Caco-2 (cell line): ENCODE measurements at regions not wholly inside any gene's neighbourhood (a gene's known extent, or its start where the extent isn't known, plus 50 kb on each side); places are given as distances from the start of the nearest gene placed in this dataset.

Experiments used
- BruUV-seq: library from RNA; stranded (reverse); fragments of 400-500 nt; replicated peaks from 2 replicates; lab custom pipeline; 2021; lab: Mats Ljungman, UMichigan
- CTCF ChIA-PET: fragments of 300-600 bp; sonication (Branson Sonifier 250); formaldehyde crosslinking; loops from one replicate; lab custom pipeline; 2022; ENCODE audit warnings: antibody characterized with exemption; lab: Charles Lee
- POLR2A ChIA-PET: fragments of 300-600 bp; sonication (Branson Sonifier 250); formaldehyde crosslinking; loops from one replicate; lab custom pipeline; 2022; ENCODE audit warnings: antibody characterized with exemption; lab: Charles Lee
- DNase-seq, 2 experiments: peaks; one replicate each; pipeline versions ENCODE4 v3.0.0 to v3.0.0-alpha.2; 2020 to 2022
- H3K27me3 ChIP-seq: replicated peaks from 2 replicates; pipeline ENCODE4 v1.6.0; 2011; ENCODE audit warnings: low read length; ENCODE audit not compliant: control insufficient read depth, insufficient read depth
- H3K36me3 ChIP-seq: 2 replicates; pipeline ENCODE4 v1.5.1; 2011; ENCODE audit warnings: low read length; ENCODE audit not compliant: control insufficient read depth, insufficient read depth
- H3K4me1 ChIP-seq: fragments of 250-450 bp; sonication (Bioruptor Pico); 2 replicates; pipeline ENCODE4 v1.5.1; 2020; ENCODE audit warnings: mild to moderate bottlenecking
- H3K4me3 ChIP-seq: 2 replicates; pipeline ENCODE4 v1.5.1; 2011; ENCODE audit warnings: low read depth, mild to moderate bottlenecking, control low read depth, low read length
- H3K9me3 ChIP-seq: fragments of 250-450 bp; sonication (Bioruptor Pico); 2 replicates; pipeline ENCODE4 v1.5.1; 2020; ENCODE audit warnings: mild to moderate bottlenecking, moderate library complexity
- H3K27ac Mint-ChIP-seq: one replicate; pipeline ENCODE4 v1.8.0; 2022; ENCODE audit warnings: mixed read lengths; ENCODE audit not compliant: unreplicated experiment
- H3K27me3 Mint-ChIP-seq: one replicate; pipeline ENCODE4 v1.8.0; 2022; ENCODE audit warnings: mixed read lengths; ENCODE audit not compliant: insufficient read depth, unreplicated experiment
- H3K36me3 Mint-ChIP-seq: one replicate; pipeline ENCODE4 v1.8.0; 2022; ENCODE audit warnings: mild to moderate bottlenecking, mixed read lengths; ENCODE audit not compliant: insufficient read depth, unreplicated experiment
- H3K4me1 Mint-ChIP-seq: one replicate; pipeline ENCODE4 v1.8.0; 2022; ENCODE audit warnings: low read depth, mixed read lengths; ENCODE audit not compliant: unreplicated experiment
- H3K4me3 Mint-ChIP-seq: one replicate; pipeline ENCODE4 v1.8.0; 2022; ENCODE audit warnings: mild to moderate bottlenecking, moderate library complexity, mixed read lengths; ENCODE audit not compliant: unreplicated experiment
- H3K9me3 Mint-ChIP-seq: one replicate; pipeline ENCODE4 v1.8.0; 2022; ENCODE audit warnings: mixed read lengths; ENCODE audit not compliant: unreplicated experiment
- intact Hi-C: fragments of 100-400 bp; cut with micrococcal nuclease; formaldehyde crosslinking; loops from one replicate; pipeline ENCODE4 v1.10.0; 2022; ENCODE audit not compliant: unreplicated experiment
- TF ChIP-seq, protein P1 (sequence below), 2 experiments: fragments of 200-600 bp in 1 of 2; IDR thresholded peaks; 1 replicate in 1 of 2; 2 replicates in 1 of 2; pipeline versions ENCODE4 v1.5.1 to v1.8.0; 2011 to 2022; ENCODE audit warnings: antibody characterized with exemption in 1 of 2, control low read depth in 1 of 2, inconsistent platforms in 1 of 2, low read depth in 1 of 2, low read length in 1 of 2, mild to moderate bottlenecking in 1 of 2, moderate library complexity in 1 of 2; ENCODE audit not compliant: insufficient read depth in 1 of 2, severe bottlenecking in 1 of 2, unreplicated experiment in 1 of 2

DNA sequence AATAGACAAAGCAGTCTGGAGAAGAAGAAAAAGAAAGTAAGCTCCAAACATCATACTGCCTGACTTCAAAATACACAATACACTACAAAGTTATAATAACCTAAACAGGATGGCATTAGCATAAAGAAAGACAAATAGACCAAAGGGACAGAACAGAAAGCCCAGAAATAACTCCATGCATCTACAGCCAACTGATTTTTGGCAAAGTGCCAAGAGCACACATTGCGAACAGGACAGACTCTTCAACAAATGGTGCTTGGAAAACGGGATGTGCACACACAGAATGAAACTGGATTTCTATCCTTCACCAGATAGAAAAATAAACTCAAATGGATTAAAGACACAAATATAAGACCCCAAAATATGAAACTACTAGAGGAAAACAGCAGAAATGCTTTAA lies 66.6 kb upstream of the SPATA31E1 start:
- Mint-ChIP-seq H3K4me3 (no peak overlapping the region), H3K9me3 (no peaks in the 10 kb centered on the region), H3K27me3 (no peaks in the 10 kb centered on the region), H3K4me1 (no peaks in the 10 kb centered on the region), H3K27ac (no peak overlapping the region), H3K36me3 (no peaks in the 10 kb centered on the region)
- POLR2A ChIA-PET = no interaction called here
- TF ChIP-seq, protein P1, sequence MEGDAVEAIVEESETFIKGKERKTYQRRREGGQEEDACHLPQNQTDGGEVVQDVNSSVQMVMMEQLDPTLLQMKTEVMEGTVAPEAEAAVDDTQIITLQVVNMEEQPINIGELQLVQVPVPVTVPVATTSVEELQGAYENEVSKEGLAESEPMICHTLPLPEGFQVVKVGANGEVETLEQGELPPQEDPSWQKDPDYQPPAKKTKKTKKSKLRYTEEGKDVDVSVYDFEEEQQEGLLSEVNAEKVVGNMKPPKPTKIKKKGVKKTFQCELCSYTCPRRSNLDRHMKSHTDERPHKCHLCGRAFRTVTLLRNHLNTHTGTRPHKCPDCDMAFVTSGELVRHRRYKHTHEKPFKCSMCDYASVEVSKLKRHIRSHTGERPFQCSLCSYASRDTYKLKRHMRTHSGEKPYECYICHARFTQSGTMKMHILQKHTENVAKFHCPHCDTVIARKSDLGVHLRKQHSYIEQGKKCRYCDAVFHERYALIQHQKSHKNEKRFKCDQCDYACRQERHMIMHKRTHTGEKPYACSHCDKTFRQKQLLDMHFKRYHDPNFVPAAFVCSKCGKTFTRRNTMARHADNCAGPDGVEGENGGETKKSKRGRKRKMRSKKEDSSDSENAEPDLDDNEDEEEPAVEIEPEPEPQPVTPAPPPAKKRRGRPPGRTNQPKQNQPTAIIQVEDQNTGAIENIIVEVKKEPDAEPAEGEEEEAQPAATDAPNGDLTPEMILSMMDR (IDR thresholded peaks at IDR 0.05; ENCODE audit: insufficient read depth in 1 of 2, low read depth in 1 of 2, low read length in 1 of 2, severe bottlenecking in 1 of 2, unreplicated experiment in 1 of 2) = no peak
- H3K4me1 ChIP-seq = no peaks in the 10 kb centered on the region
- no peak overlapping the region for H3K4me3 ChIP-seq
- CTCF ChIA-PET = no interaction called here
- intact Hi-C loops = no loop called here
- no peak for DNase-seq
- no peaks in the 10 kb centered on the region for H3K36me3 ChIP-seq
- no peaks in the 10 kb centered on the region for H3K27me3 ChIP-seq
- BruUV-seq = no TSS peak
- no peaks in the 10 kb centered on the region for H3K9me3 ChIP-seq

DNA sequence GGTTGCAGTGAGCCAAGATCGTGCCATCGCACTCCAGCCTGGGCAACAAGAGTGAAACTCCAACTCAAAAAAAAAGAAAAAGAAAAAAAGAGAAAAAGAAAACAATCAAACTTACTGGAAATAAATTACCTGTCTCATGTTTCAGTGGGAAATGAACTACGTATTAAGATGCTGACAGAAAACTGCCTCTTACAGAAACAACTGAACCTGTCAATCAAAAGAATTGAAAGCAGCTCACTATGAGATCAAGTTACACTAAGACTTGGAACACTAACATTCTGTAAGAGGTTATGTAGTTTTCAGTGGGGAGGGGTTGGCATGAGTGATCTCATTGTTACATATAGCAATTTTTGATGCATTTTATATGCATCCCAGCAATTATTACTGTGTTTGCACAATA lies 64.4 kb upstream of the SPATA31E1 start:
- Mint-ChIP-seq H3K27me3 (no peaks in the 10 kb centered on the region), H3K27ac (no peak overlapping the region), H3K4me1 (no peaks in the 10 kb centered on the region), H3K36me3 (no peaks in the 10 kb centered on the region), H3K4me3 (no peak overlapping the region), H3K9me3 (no peaks in the 10 kb centered on the region)
- Histone ChIP-seq H3K4me1 (no peaks in the 10 kb centered on the region), H3K27me3 (no peaks in the 10 kb centered on the region), H3K4me3 (no peak overlapping the region), H3K36me3 (no peaks in the 10 kb centered on the region), H3K9me3 (no peaks in the 10 kb centered on the region)
- POLR2A ChIA-PET = no interaction called here
- BruUV-seq = no TSS peak
- no peak for DNase-seq
- CTCF ChIA-PET = no interaction called here
- intact Hi-C loops = no loop called here
- TF ChIP-seq, protein P1 (IDR thresholded peaks at IDR 0.05; ENCODE audit: insufficient read depth in 1 of 2, low read depth in 1 of 2, low read length in 1 of 2, severe bottlenecking in 1 of 2, unreplicated experiment in 1 of 2) = no peak

DNA sequence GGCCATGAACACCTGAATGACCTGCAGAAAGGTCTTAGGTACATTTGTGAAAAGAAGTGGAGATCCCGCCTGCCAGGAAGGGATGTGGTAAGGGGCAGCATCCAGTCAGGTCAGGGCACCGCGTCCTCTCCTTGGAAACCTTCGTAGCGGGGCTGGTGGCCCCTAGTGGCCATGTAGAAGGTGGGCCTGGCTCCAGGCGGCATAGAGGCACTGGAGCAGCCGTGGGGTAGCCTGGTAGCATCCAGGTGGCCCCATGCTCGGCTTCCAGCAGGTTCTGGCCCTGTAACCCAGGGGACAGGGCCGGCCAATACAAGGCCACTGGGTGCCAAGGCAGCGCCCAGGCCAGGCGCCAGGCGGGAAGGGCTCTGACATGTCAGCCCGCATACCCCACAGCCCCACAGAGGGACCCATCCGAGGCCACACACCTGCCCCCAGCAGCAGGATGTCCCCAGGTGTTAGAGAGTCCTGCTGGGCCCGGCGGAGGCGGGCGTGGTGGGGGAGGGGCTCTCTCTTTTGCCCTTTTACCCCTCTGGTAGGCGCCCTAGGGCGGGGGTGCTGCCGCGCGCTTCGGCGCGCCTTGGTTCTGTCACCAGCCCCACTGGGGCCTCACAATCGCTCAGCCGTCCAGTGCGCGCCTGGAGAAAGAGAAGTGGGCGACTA lies 58.3 kb upstream of the SPATA31E1 start:
- H3K27me3 ChIP-seq = no peaks in the 10 kb centered on the region
- no TSS peak for BruUV-seq
- no peak overlapping the region for H3K4me3 Mint-ChIP-seq
- no peaks in the 10 kb centered on the region for H3K36me3 ChIP-seq
- no peak overlapping the region for H3K4me3 ChIP-seq
- no peaks in the 10 kb centered on the region for H3K36me3 Mint-ChIP-seq
- no peaks in the 10 kb centered on the region for H3K4me1 ChIP-seq
- intact Hi-C loops = no loop called here
- POLR2A ChIA-PET = no interaction called here
- TF ChIP-seq, protein P1 (IDR thresholded peaks at IDR 0.05; ENCODE audit: insufficient read depth in 1 of 2, low read depth in 1 of 2, low read length in 1 of 2, severe bottlenecking in 1 of 2, unreplicated experiment in 1 of 2) = no peak
- H3K27ac Mint-ChIP-seq = no peak overlapping the region
- no peak for DNase-seq
- H3K9me3 ChIP-seq = no peaks in the 10 kb centered on the region
- H3K9me3 Mint-ChIP-seq = no peaks in the 10 kb centered on the region
- CTCF ChIA-PET = no interaction called here
- no peaks in the 10 kb centered on the region for H3K4me1 Mint-ChIP-seq
- H3K27me3 Mint-ChIP-seq = no peaks in the 10 kb centered on the region
